Ishikawa (cell line): ENCODE measurements at regions not wholly inside any gene's neighbourhood (a gene's known extent, or its start where the extent isn't known, plus 50 kb on each side); places are given as distances from the start of the nearest gene placed in this dataset.

Source experiments
- CEBPB ChIP-seq: IDR thresholded peaks from 2 replicates; pipeline ENCODE4 v1.6.1; 2012
- CREB1 ChIP-seq: IDR thresholded peaks from 2 replicates; pipeline ENCODE4 v1.6.1; 2012; ENCODE audit warnings: low read depth
- USF1 ChIP-seq: IDR thresholded peaks from 2 replicates; pipeline ENCODE4 v1.6.1; 2012
- ZBTB7A ChIP-seq: IDR thresholded peaks from 2 replicates; pipeline ENCODE4 v1.6.1; 2012; ENCODE audit warnings: low read depth

- TF ChIP-seq ZBTB7A (no peak), CEBPB (no peak), USF1 (no peak), CREB1 (no peak)
Observed at GRCh38 chr12:93180566-93180965, 197.2 kb upstream of the NUDT4 start.
